Panc1 (cell line): ENCODE measurements at regions not wholly inside any gene's neighbourhood (a gene's known extent, or its start where the extent isn't known, plus 50 kb on each side); places are given as distances from the start of the nearest gene placed in this dataset.

Experiments used
- ATAC-seq: fragments of 200-7000 bp; cut with Tn5 transposase; 2 replicates; pipeline ENCODE4 v1.9.1; 2020; ENCODE audit warnings: mild to moderate bottlenecking, moderate library complexity
- BruUV-seq: library from RNA; stranded (reverse); fragments of 400-500 nt; replicated peaks from 2 replicates; lab custom pipeline; 2021; lab: Mats Ljungman, UMichigan
- CTCF ChIA-PET: fragments of 300-600 bp; sonication (Branson Sonifier 250); formaldehyde crosslinking; loops from one replicate; lab custom pipeline; 2022; ENCODE audit warnings: antibody characterized with exemption; lab: Charles Lee
- POLR2A ChIA-PET: fragments of 300-600 bp; sonication (Branson Sonifier 250); formaldehyde crosslinking; loops from one replicate; lab custom pipeline; 2022; ENCODE audit warnings: antibody characterized with exemption; lab: Charles Lee
- DNase-seq: peaks from one replicate; pipeline ENCODE4 v3.0.0-alpha.2; 2010; ENCODE audit warnings: low read depth, low spot score
- H3K27ac ChIP-seq: 2 replicates; pipeline ENCODE4 v1.5.1; 2011; ENCODE audit warnings: mild to moderate bottlenecking, low read length, inconsistent platforms
- H3K27me3 ChIP-seq: fragments of 200-500 bp; sonication (Bioruptor generic); 2 replicates; pipeline ENCODE4 v1.6.0; 2014; ENCODE audit warnings: low read length, inconsistent platforms; ENCODE audit not compliant: control insufficient read depth, insufficient read depth
- H3K36me3 ChIP-seq: fragments of 200-500 bp; sonication (Bioruptor generic); 2 replicates; pipeline ENCODE4 v1.5.1; 2014; ENCODE audit warnings: inconsistent platforms, mild to moderate bottlenecking, low read length, moderate library complexity; ENCODE audit not compliant: control insufficient read depth, insufficient read depth
- H3K4me1 ChIP-seq: 2 replicates; pipeline ENCODE4 v1.5.1; 2011; ENCODE audit warnings: inconsistent platforms, mild to moderate bottlenecking, low read length, moderate library complexity; ENCODE audit not compliant: control insufficient read depth, insufficient read depth
- H3K4me3 ChIP-seq, 2 experiments: 2 replicates each; pipeline ENCODE4 v1.5.1; 2011 to 2012; ENCODE audit warnings: low read depth in 2 of 2, low read length in 2 of 2, mild to moderate bottlenecking in 2 of 2, inconsistent platforms in 1 of 2, moderate library complexity in 1 of 2
- H3K9me3 ChIP-seq: fragments of 200-500 bp; sonication (Bioruptor generic); 2 replicates; pipeline ENCODE4 v1.5.1; 2014; ENCODE audit warnings: low read depth, mild to moderate bottlenecking, inconsistent platforms, low read length, moderate library complexity; ENCODE audit not compliant: control insufficient read depth, insufficient read depth
- POLR2AphosphoS5 ChIP-seq: IDR thresholded peaks from 2 replicates; pipeline ENCODE4 v1.6.1; 2012; ENCODE audit warnings: mild to moderate bottlenecking, low read depth, low read length, moderate library complexity
- SIN3A ChIP-seq: IDR thresholded peaks from 2 replicates; pipeline ENCODE4 v1.6.1; 2012; ENCODE audit warnings: low read depth, mild to moderate bottlenecking, low read length, moderate library complexity, borderline replicate concordance; ENCODE audit not compliant: insufficient read depth
- TCF7L2 ChIP-seq: IDR thresholded peaks from 2 replicates; pipeline ENCODE4 v1.6.1; 2011; ENCODE audit warnings: mild to moderate bottlenecking, low read depth, low read length, inconsistent platforms
- in situ Hi-C: cut with HindIII; loops from 2 replicates; pipeline ENCODE4 v1.10.0; 2016; ENCODE audit warnings: low sequenced_read_pairs, low pct_unique_long_range_greater_than_20kb
- intact Hi-C: fragments of 100-400 bp; cut with micrococcal nuclease; formaldehyde crosslinking; loops from one replicate; pipeline ENCODE4 v1.10.0; 2022; ENCODE audit not compliant: unreplicated experiment
- TF ChIP-seq, protein P1 (sequence below): fragments of 450-650 bp; IDR thresholded peaks from 2 replicates; pipeline ENCODE4 v1.5.1; 2017; ENCODE audit warnings: mild to moderate bottlenecking
- TF ChIP-seq, protein P2 (sequence below), 2 experiments: IDR thresholded peaks; 2 replicates each; pipeline ENCODE4 v1.6.1; 2011 to 2012; ENCODE audit warnings: low read depth in 2 of 2, control low read depth in 1 of 2, low read length in 1 of 2, mild to moderate bottlenecking in 1 of 2, moderate library complexity in 1 of 2; ENCODE audit not compliant: insufficient read depth in 1 of 2

DNA sequence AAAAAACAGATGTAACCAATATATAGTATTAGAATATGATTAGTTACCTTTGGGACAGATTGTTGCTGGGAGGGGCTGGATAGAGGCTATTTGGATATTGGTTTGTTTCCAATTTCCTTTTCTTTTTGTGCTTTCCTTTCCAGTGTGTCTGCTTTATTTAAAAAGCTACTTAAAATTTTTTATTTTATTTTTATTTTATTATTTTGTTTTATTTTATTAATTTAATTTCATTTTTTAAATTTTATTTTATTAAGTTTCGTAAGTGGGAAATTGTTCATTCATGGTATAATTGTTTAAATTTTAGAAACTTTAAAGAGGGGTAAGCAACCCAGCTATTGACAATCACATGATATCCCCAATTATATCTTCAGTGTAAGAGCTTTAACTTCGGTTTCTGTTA, 2077.0 kb upstream of the PCDH20 start:
- POLR2A ChIA-PET, result no interaction called here
- peaks cover 3% of the 10 kb centered on the region; the same call in 1 of the 2 replicates for H3K9me3 ChIP-seq
- H3K4me1 ChIP-seq, result no peaks in the 10 kb centered on the region
- no peaks in the 10 kb centered on the region for H3K36me3 ChIP-seq
- no peak overlapping the region for H3K27ac ChIP-seq
- DNase-seq (no peak), ATAC-seq (no peak)
- no peak for TF ChIP-seq POLR2AphosphoS5
- TF ChIP-seq, protein P1, sequence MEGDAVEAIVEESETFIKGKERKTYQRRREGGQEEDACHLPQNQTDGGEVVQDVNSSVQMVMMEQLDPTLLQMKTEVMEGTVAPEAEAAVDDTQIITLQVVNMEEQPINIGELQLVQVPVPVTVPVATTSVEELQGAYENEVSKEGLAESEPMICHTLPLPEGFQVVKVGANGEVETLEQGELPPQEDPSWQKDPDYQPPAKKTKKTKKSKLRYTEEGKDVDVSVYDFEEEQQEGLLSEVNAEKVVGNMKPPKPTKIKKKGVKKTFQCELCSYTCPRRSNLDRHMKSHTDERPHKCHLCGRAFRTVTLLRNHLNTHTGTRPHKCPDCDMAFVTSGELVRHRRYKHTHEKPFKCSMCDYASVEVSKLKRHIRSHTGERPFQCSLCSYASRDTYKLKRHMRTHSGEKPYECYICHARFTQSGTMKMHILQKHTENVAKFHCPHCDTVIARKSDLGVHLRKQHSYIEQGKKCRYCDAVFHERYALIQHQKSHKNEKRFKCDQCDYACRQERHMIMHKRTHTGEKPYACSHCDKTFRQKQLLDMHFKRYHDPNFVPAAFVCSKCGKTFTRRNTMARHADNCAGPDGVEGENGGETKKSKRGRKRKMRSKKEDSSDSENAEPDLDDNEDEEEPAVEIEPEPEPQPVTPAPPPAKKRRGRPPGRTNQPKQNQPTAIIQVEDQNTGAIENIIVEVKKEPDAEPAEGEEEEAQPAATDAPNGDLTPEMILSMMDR, result no peak
- TF ChIP-seq TCF7L2, result no peak
- no peak for TF ChIP-seq SIN3A
- TF ChIP-seq, protein P2, sequence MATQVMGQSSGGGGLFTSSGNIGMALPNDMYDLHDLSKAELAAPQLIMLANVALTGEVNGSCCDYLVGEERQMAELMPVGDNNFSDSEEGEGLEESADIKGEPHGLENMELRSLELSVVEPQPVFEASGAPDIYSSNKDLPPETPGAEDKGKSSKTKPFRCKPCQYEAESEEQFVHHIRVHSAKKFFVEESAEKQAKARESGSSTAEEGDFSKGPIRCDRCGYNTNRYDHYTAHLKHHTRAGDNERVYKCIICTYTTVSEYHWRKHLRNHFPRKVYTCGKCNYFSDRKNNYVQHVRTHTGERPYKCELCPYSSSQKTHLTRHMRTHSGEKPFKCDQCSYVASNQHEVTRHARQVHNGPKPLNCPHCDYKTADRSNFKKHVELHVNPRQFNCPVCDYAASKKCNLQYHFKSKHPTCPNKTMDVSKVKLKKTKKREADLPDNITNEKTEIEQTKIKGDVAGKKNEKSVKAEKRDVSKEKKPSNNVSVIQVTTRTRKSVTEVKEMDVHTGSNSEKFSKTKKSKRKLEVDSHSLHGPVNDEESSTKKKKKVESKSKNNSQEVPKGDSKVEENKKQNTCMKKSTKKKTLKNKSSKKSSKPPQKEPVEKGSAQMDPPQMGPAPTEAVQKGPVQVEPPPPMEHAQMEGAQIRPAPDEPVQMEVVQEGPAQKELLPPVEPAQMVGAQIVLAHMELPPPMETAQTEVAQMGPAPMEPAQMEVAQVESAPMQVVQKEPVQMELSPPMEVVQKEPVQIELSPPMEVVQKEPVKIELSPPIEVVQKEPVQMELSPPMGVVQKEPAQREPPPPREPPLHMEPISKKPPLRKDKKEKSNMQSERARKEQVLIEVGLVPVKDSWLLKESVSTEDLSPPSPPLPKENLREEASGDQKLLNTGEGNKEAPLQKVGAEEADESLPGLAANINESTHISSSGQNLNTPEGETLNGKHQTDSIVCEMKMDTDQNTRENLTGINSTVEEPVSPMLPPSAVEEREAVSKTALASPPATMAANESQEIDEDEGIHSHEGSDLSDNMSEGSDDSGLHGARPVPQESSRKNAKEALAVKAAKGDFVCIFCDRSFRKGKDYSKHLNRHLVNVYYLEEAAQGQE (IDR thresholded peaks at IDR 0.05; ENCODE audit: insufficient read depth in 1 of 2, low read depth in 2 of 2, low read length in 1 of 2), result no peak
- no TSS peak for BruUV-seq
- H3K27me3 ChIP-seq, result no peaks in the 10 kb centered on the region
- no peak overlapping the region for H3K4me3 ChIP-seq
- intact Hi-C loops (no loop called here), in situ Hi-C loops (no loop called here)
- CTCF ChIA-PET, result no interaction called here

DNA sequence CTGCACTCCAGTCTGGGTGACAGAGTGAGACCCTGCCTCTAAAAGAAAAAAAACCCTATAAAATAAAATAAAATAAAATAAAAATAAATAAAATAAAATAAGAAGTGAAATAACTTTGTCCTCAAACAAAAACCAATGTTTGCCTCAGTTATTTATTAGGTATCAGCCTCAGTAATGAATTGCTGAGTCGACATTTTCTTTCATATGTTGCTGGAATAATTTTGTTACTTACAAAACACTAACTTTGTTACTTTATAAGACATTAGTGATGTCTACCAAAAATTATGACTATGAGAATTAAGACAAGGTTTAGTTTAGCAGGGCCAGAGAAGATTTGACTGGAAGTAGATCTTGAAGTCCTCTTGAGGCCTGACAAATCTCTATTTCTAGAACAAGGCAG, 2074.5 kb upstream of the PCDH20 start:
- DNase-seq, result no peak
- intact Hi-C loops (no loop called here), in situ Hi-C loops (no loop called here)
- Histone ChIP-seq H3K4me3 (no peak overlapping the region), H3K9me3 (peaks cover 3% of the 10 kb centered on the region; the same call in 1 of the 2 replicates), H3K36me3 (no peaks in the 10 kb centered on the region), H3K27ac (no peak overlapping the region), H3K4me1 (no peaks in the 10 kb centered on the region), H3K27me3 (no peaks in the 10 kb centered on the region)
- TF ChIP-seq, protein P1, result no peak
- no peak for TF ChIP-seq TCF7L2
- BruUV-seq, result no TSS peak
- no peak for ATAC-seq
- CTCF ChIA-PET, result no interaction called here
- POLR2A ChIA-PET, result no interaction called here
